H1 (cell line): ENCODE measurements at regions not wholly inside any gene's neighbourhood (a gene's known extent, or its start where the extent isn't known, plus 50 kb on each side); places are given as distances from the start of the nearest gene placed in this dataset.

Source experiments
- CTCF ChIA-PET: fragments of 300-600 bp; sonication (Branson Sonifier 250); formaldehyde crosslinking; loops from one replicate; lab custom pipeline; 2021; ENCODE audit not compliant: partially characterized antibody; lab: Charles Lee
- POLR2A ChIA-PET: fragments of 300-600 bp; sonication (Branson Sonifier 250); formaldehyde crosslinking; loops from one replicate; lab custom pipeline; 2021; ENCODE audit warnings: inconsistent platforms; ENCODE audit not compliant: partially characterized antibody; lab: Charles Lee
- DNase-seq, 2 experiments: peaks; one replicate each; pipeline versions ENCODE4 v3.0.0 to v3.0.0-alpha.2; 2010 to 2022; ENCODE audit warnings: low spot score in 2 of 2, low read depth in 1 of 2, mixed read lengths in 1 of 2
- FAIRE-seq: peaks from 2 replicates; lab custom pipeline; 2011; peaks lifted over from hg19 to GRCh38; lab: Jason Lieb, UNC
- H2AFZ ChIP-seq: 2 replicates; pipeline ENCODE4 v1.8.1; 2012; ENCODE audit warnings: low read length, inconsistent platforms
- H2AK5ac ChIP-seq: 2 replicates; pipeline ENCODE4 v1.6.1; 2013; ENCODE audit warnings: low read depth, low read length
- H2BK120ac ChIP-seq: replicated peaks from 2 replicates; pipeline ENCODE3; 2013; ENCODE audit warnings: low read depth, low read length, inconsistent platforms
- H2BK12ac ChIP-seq: 2 replicates; pipeline ENCODE4 v1.6.1; 2013; ENCODE audit warnings: low read depth, low read length
- H2BK15ac ChIP-seq: 2 replicates; pipeline ENCODE4 v1.6.1; 2013; ENCODE audit warnings: low read length
- H2BK20ac ChIP-seq: 2 replicates; pipeline ENCODE4 v1.6.1; 2013; ENCODE audit warnings: low read length
- H2BK5ac ChIP-seq: 2 replicates; pipeline ENCODE4 v1.6.1; 2013; ENCODE audit warnings: low read depth, low read length
- H3K14ac ChIP-seq: 2 replicates; pipeline ENCODE4 v1.6.1; 2013; ENCODE audit warnings: inconsistent platforms; ENCODE audit not compliant: insufficient read length
- H3K18ac ChIP-seq: 2 replicates; pipeline ENCODE4 v1.6.1; 2013; ENCODE audit warnings: low read length; ENCODE audit errors: extremely low read depth
- H3K23ac ChIP-seq: 2 replicates; pipeline ENCODE4 v1.6.1; 2013; ENCODE audit warnings: inconsistent platforms; ENCODE audit not compliant: insufficient read length
- H3K23me2 ChIP-seq: 2 replicates; pipeline ENCODE4 v1.6.1; 2013; ENCODE audit warnings: low read depth, low read length
- H3K27ac ChIP-seq: 2 replicates; pipeline ENCODE4 v1.6.1; 2011; ENCODE audit warnings: low read depth, low read length, inconsistent platforms
- H3K27me3 ChIP-seq, 4 experiments: replicated peaks in 1 of 4; 1 replicate in 1 of 4; 2 replicates in 3 of 4; pipeline versions ENCODE4 v1.6.1 to v1.8.1; 2011 to 2013; ENCODE audit warnings: low read length in 3 of 4, mild to moderate bottlenecking in 3 of 4, inconsistent platforms in 2 of 4, mixed read lengths in 2 of 4, moderate library complexity in 1 of 4; ENCODE audit not compliant: control insufficient read depth in 3 of 4, insufficient read depth in 3 of 4; ENCODE audit errors: extremely low read depth in 1 of 4
- H3K36me3 ChIP-seq, 4 experiments: 2 replicates each; pipeline versions ENCODE4 v1.6.1 to v1.8.1; 2011 to 2013; ENCODE audit warnings: mild to moderate bottlenecking in 4 of 4, low read length in 3 of 4, moderate library complexity in 2 of 4, control low read depth in 1 of 4, inconsistent platforms in 1 of 4; ENCODE audit not compliant: insufficient read depth in 4 of 4, control insufficient read depth in 2 of 4
- H3K4ac ChIP-seq: replicated peaks from 2 replicates; pipeline ENCODE3; 2013; ENCODE audit warnings: low read length, low read depth, mixed read lengths, inconsistent platforms; ENCODE audit not compliant: insufficient read length
- H3K4me1 ChIP-seq, 4 experiments: replicated peaks in 1 of 4; 1 replicate in 1 of 4; 2 replicates in 3 of 4; pipeline versions ENCODE4 v1.6.1 to v1.8.1; 2011 to 2013; ENCODE audit warnings: low read length in 3 of 4, inconsistent platforms in 2 of 4, mixed read lengths in 1 of 4; ENCODE audit not compliant: insufficient read depth in 4 of 4, control insufficient read depth in 3 of 4
- H3K4me2 ChIP-seq, 2 experiments: 2 replicates each; pipeline versions ENCODE4 v1.6.1 to v1.8.1; 2011 to 2013; ENCODE audit warnings: low read depth in 2 of 2, low read length in 2 of 2, control low read depth in 1 of 2, inconsistent platforms in 1 of 2, mild to moderate bottlenecking in 1 of 2; ENCODE audit not compliant: insufficient read depth in 1 of 2
- H3K4me3 ChIP-seq, 4 experiments: fragments of 200-600, 300-600 bp in 1 of 4; sonication (generic), shearing (Covaris generic), sonication (Bioruptor Twin) in 1 of 4; 2 replicates each; pipeline versions ENCODE4 v1.5.1 to v1.8.1; 2011 to 2016; ENCODE audit warnings: low read length in 4 of 4, low read depth in 3 of 4, control low read depth in 2 of 4, inconsistent platforms in 2 of 4, mild to moderate bottlenecking in 2 of 4, mixed read lengths in 1 of 4, moderate library complexity in 1 of 4; ENCODE audit not compliant: insufficient read depth in 2 of 4; ENCODE audit errors: extremely low read depth in 1 of 4
- H3K56ac ChIP-seq: replicated peaks from 2 replicates; pipeline ENCODE3; 2013; ENCODE audit warnings: low read depth, mild to moderate bottlenecking, mixed read lengths, low read length, inconsistent platforms; ENCODE audit not compliant: insufficient read length
- H3K79me1 ChIP-seq: 2 replicates; pipeline ENCODE4 v1.6.1; 2013; ENCODE audit warnings: low read depth, low read length, control low read depth
- H3K79me2 ChIP-seq, 2 experiments: 2 replicates each; pipeline versions ENCODE4 v1.6.1 to v1.8.1; 2012 to 2013; ENCODE audit warnings: low read length in 2 of 2, mild to moderate bottlenecking in 2 of 2, inconsistent platforms in 1 of 2; ENCODE audit not compliant: insufficient read depth in 2 of 2, control insufficient read depth in 1 of 2
- H3K9ac ChIP-seq, 4 experiments: replicated peaks in 1 of 4; 1 replicate in 1 of 4; 2 replicates in 3 of 4; pipeline versions ENCODE4 v1.6.1 to v1.8.1; 2011 to 2013; ENCODE audit warnings: low read depth in 3 of 4, low read length in 3 of 4, control low read depth in 2 of 4, mild to moderate bottlenecking in 2 of 4, moderate library complexity in 2 of 4, inconsistent platforms in 1 of 4; ENCODE audit errors: extremely low read depth in 1 of 4
- H3K9me3 ChIP-seq, 2 experiments: 2 replicates each; pipeline versions ENCODE4 v1.6.1 to v1.8.1; 2012 to 2013; ENCODE audit warnings: mild to moderate bottlenecking in 2 of 2, moderate library complexity in 2 of 2, control low read depth in 1 of 2, inconsistent platforms in 1 of 2, low read depth in 1 of 2, low read length in 1 of 2, mixed read lengths in 1 of 2; ENCODE audit not compliant: insufficient read depth in 2 of 2
- H4K20me1 ChIP-seq, 2 experiments: replicated peaks in 1 of 2; 2 replicates each; pipeline versions ENCODE3 to v1.8.1; 2011 to 2013; ENCODE audit warnings: inconsistent platforms in 2 of 2, low read length in 2 of 2, mild to moderate bottlenecking in 1 of 2; ENCODE audit not compliant: insufficient read depth in 2 of 2, control insufficient read depth in 1 of 2
- H4K5ac ChIP-seq: 2 replicates; pipeline ENCODE4 v1.6.1; 2013; ENCODE audit warnings: low read length, low read depth, mixed read lengths, inconsistent platforms; ENCODE audit not compliant: insufficient read length
- H4K8ac ChIP-seq: 2 replicates; pipeline ENCODE4 v1.8.0; 2013; ENCODE audit warnings: mild to moderate bottlenecking, moderate library complexity, low read length, inconsistent platforms; ENCODE audit not compliant: insufficient read depth; ENCODE audit errors: extremely low read depth
- H4K91ac ChIP-seq: replicated peaks from 2 replicates; pipeline ENCODE3; 2013; ENCODE audit warnings: low read length, mixed read lengths, inconsistent platforms; ENCODE audit not compliant: insufficient read length
- RXRA ChIP-seq: IDR thresholded peaks from 2 replicates; pipeline ENCODE4 v1.6.1; 2011; ENCODE audit warnings: low read depth, mild to moderate bottlenecking, low read length, moderate library complexity; ENCODE audit not compliant: insufficient read depth
- SIN3A ChIP-seq, 2 experiments: IDR thresholded peaks in 1 of 2; conservative IDR thresholded peaks in 1 of 2; 2 replicates each; pipeline ENCODE4 v1.6.1; 2011 to 2012; ENCODE audit warnings: low read length in 2 of 2, improper control_type of control experiment in 1 of 2, low read depth in 1 of 2, mild to moderate bottlenecking in 1 of 2
- TBP ChIP-seq: IDR thresholded peaks from 2 replicates; pipeline ENCODE4 v1.6.1; 2011; ENCODE audit warnings: low read depth, low read length, improper control_type of control experiment
- WGBS, 2 experiments: shearing (Covaris generic) in 1 of 2; methylation state at CpG; one replicate each; pipeline versions ENCODE4 v1.1.6 to v1.1.7; 2013 to 2015; ENCODE audit warnings: low lambda C conversion rate in 2 of 2, mixed read lengths in 2 of 2, inconsistent platforms in 1 of 2, low coverage in 1 of 2, missing lambda C conversion rate in 1 of 2; ENCODE audit not compliant: insufficient replicate concordance in 2 of 2, insufficient coverage in 1 of 2, insufficient read length in 1 of 2; ENCODE audit errors: extremely low coverage in 1 of 2, missing lambda C conversion rate in 1 of 2; 5-methylcytosine and 5-hydroxymethylcytosine counted together

DNA sequence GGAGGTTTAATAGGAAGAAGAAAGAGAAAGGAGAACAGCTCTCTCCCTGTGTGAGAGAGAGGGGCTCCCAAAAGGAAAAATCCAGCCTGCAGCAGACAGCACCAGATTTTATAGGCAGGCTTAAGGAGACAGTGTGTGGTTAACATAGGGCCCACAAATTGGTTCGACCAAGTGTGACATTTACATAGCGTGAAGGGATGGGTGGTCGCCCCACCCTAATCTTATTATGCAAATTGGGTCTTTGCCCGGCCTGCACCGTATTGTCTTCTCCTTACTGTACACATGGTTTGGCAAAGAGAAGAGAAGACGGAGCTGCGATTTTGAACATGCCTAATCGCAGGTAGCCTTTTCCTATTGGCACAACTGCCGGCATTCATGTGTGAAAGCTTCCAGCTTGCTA is 756.3 kb downstream of the NXPH1 start:
- no peak overlapping the region for H3K4me3 ChIP-seq
- H2BK15ac ChIP-seq, result no peak overlapping the region
- ChIA-PET POLR2A (no interaction called here), CTCF (no interaction called here)
- no peak overlapping the region for H4K8ac ChIP-seq
- H3K36me3 ChIP-seq, result no peaks in the 10 kb centered on the region
- no peak overlapping the region for H3K4me2 ChIP-seq
- no peak overlapping the region for H2BK12ac ChIP-seq
- H3K79me1 ChIP-seq, result no peaks in the 10 kb centered on the region
- H3K4me1 ChIP-seq, result no peaks in the 10 kb centered on the region
- DNase-seq (no peak), FAIRE-seq (no peak)
- H3K27me3 ChIP-seq, result no peaks in the 10 kb centered on the region
- H2BK120ac ChIP-seq, result no peak overlapping the region
- no peak overlapping the region for H3K4ac ChIP-seq
- no peak overlapping the region for H3K27ac ChIP-seq
- H3K9ac ChIP-seq, result no peak overlapping the region
- no peak overlapping the region for H3K14ac ChIP-seq
- no peaks in the 10 kb centered on the region for H3K9me3 ChIP-seq
- no peak overlapping the region for H3K23ac ChIP-seq
- H3K18ac ChIP-seq, result peak overlapping the region; percentile 19; the same call in 1 of the 2 replicates
- no peaks in the 10 kb centered on the region for H3K79me2 ChIP-seq
- no peak overlapping the region for H2BK5ac ChIP-seq
- TF ChIP-seq SIN3A (conservative IDR thresholded peaks at IDR 0.05 in 1 of 2, IDR thresholded peaks at IDR 0.05 in 1 of 2; ENCODE audit: low read depth in 1 of 2, low read length in 2 of 2), result no peak
- TF ChIP-seq RXRA, result no peak
- TF ChIP-seq TBP, result no peak
- H3K56ac ChIP-seq, result no peak overlapping the region
- no peak overlapping the region for H2AK5ac ChIP-seq
- peak overlapping the region; percentile 19; the same call in 1 of the 2 replicates for H2AFZ ChIP-seq
- H4K20me1 ChIP-seq, result no peaks in the 10 kb centered on the region
- H4K5ac ChIP-seq, result no peak overlapping the region
- no peak overlapping the region for H4K91ac ChIP-seq
- WGBS, 2 experiments, result 84% methylated on average over 7 of the region's 9 CpGs; no CpG with 5 or more reads in 1 of the 2 experiments
- H3K23me2 ChIP-seq, result no peaks in the 10 kb centered on the region
- H2BK20ac ChIP-seq, result no peak overlapping the region
